HepG2 (cell line): ENCODE measurements at regions not wholly inside any gene's neighbourhood (a gene's known extent, or its start where the extent isn't known, plus 50 kb on each side); places are given as distances from the start of the nearest gene placed in this dataset.

Experiments
- ATAC-seq: fragments of 200-7000 bp; cut with Tn5 transposase; 3 replicates; pipeline ENCODE4 v1.9.1; 2020; ENCODE audit warnings: mild to moderate bottlenecking, moderate library complexity
- BruUV-seq: library from RNA; stranded (reverse); fragments of 400-500 nt; replicated peaks from 2 replicates; lab custom pipeline; 2021; lab: Mats Ljungman, UMichigan
- CTCF ChIA-PET: fragments of 300-600 bp; formaldehyde crosslinking; extraction: SDS; loops from one replicate; lab custom pipeline; 2021; ENCODE audit warnings: low total read pairs, inconsistent platforms, low intra/inter-chr PET ratio; lab: Yijun Ruan, JAX
- POLR2A ChIA-PET: fragments of 350-600 bp; sonication (Branson Sonifier 250); formaldehyde crosslinking; loops from one replicate; lab custom pipeline; 2020; ENCODE audit warnings: antibody characterized with exemption, inconsistent platforms; lab: Yijun Ruan, JAX
- DNase-seq: peaks from one replicate; pipeline ENCODE4 v3.0.0-alpha.2; 2015; ENCODE audit warnings: low spot score
- FAIRE-seq: peaks from 3 replicates; lab custom pipeline; 2011; peaks lifted over from hg19 to GRCh38; lab: Jason Lieb, UNC
- H2AFZ ChIP-seq: one replicate; pipeline ENCODE4 v1.6.1; 2011; ENCODE audit warnings: low read length, inconsistent platforms
- H3K27ac ChIP-seq: fragments of 300-600 bp; 3 replicates; pipeline ENCODE4 v1.8.0; 2011; ENCODE audit warnings: mixed run types, mild to moderate bottlenecking, mixed read lengths, low read length, inconsistent platforms; ENCODE audit not compliant: insufficient read depth; ENCODE audit errors: extremely low read length
- H3K27me3 ChIP-seq, 2 experiments: fragments of 200-600 bp in 1 of 2; 2 replicates in 1 of 2; 3 replicates in 1 of 2; pipeline versions ENCODE4 v1.6.0 to v1.8.0; 2011; ENCODE audit warnings: low read length in 2 of 2, mild to moderate bottlenecking in 2 of 2, moderate library complexity in 2 of 2, inconsistent platforms in 1 of 2; ENCODE audit not compliant: insufficient read depth in 2 of 2, control insufficient read depth in 1 of 2
- H3K36me3 ChIP-seq, 2 experiments: fragments of 200-600 bp in 1 of 2; replicated peaks in 1 of 2; 2 replicates in 1 of 2; 3 replicates in 1 of 2; pipeline versions ENCODE4 v1.5.1 to v1.8.0; 2011; ENCODE audit warnings: low read length in 2 of 2, inconsistent platforms in 1 of 2; ENCODE audit not compliant: insufficient read depth in 2 of 2, control insufficient read depth in 1 of 2
- H3K4me1 ChIP-seq: 2 replicates; pipeline ENCODE4 v1.5.1; 2012; ENCODE audit warnings: low read length, inconsistent platforms; ENCODE audit not compliant: insufficient read depth
- H3K4me2 ChIP-seq: 2 replicates; pipeline ENCODE4 v1.6.0; 2011; ENCODE audit warnings: low read depth, low read length, inconsistent platforms
- H3K4me3 ChIP-seq, 3 experiments: fragments of 200-600 bp in 1 of 3; sonication (generic), shearing (Covaris generic) in 1 of 3; replicated peaks in 1 of 3; 2 replicates each; pipeline ENCODE4 v1.5.1; 2011 to 2016; ENCODE audit warnings: low read length in 3 of 3, inconsistent platforms in 2 of 3, low read depth in 2 of 3, mild to moderate bottlenecking in 2 of 3, control low read depth in 1 of 3, mixed read lengths in 1 of 3; ENCODE audit not compliant: insufficient read depth in 1 of 3
- H3K79me2 ChIP-seq: one replicate; pipeline ENCODE4 v1.6.1; 2011; ENCODE audit warnings: low read length, inconsistent platforms; ENCODE audit not compliant: insufficient read depth
- H3K9ac ChIP-seq: 2 replicates; pipeline ENCODE4 v1.6.0; 2011; ENCODE audit warnings: mild to moderate bottlenecking, low read depth, low read length, inconsistent platforms; ENCODE audit not compliant: insufficient read depth
- H3K9me3 ChIP-seq: 2 replicates; pipeline ENCODE4 v1.5.1; 2012; ENCODE audit warnings: mild to moderate bottlenecking, low read length
- H4K20me1 ChIP-seq: 2 replicates; pipeline ENCODE4 v1.6.0; 2011; ENCODE audit warnings: inconsistent platforms, mild to moderate bottlenecking, low read length, moderate library complexity; ENCODE audit not compliant: insufficient read depth
- AKNA ChIP-seq: sonication (generic); formaldehyde crosslinking; IDR thresholded peaks from 2 replicates; pipeline ENCODE4 v1.4.0; 2020; ENCODE audit warnings: missing genetic modification reagents, borderline replicate concordance
- E2F5 ChIP-seq: sonication (generic); formaldehyde crosslinking; conservative IDR thresholded peaks from 2 replicates; pipeline ENCODE4 v1.4.0; 2020; ENCODE audit warnings: missing genetic modification reagents
- MTA3 ChIP-seq: sonication (generic); formaldehyde crosslinking; IDR thresholded peaks from 2 replicates; pipeline ENCODE4 v1.4.0; 2020; ENCODE audit warnings: missing genetic modification reagents
- NBN ChIP-seq: fragments of 450-650 bp; conservative IDR thresholded peaks from 2 replicates; pipeline ENCODE4 v1.6.1; 2017
- SP1 ChIP-seq, 2 experiments: fragments of 450-650 bp in 1 of 2; sonication (generic) in 1 of 2; formaldehyde crosslinking in 1 of 2; IDR thresholded peaks; 2 replicates each; pipeline versions ENCODE4 v1.4.0 to v1.6.1; 2016 to 2020; ENCODE audit warnings: missing genetic modification reagents in 1 of 2
- TBX2 ChIP-seq: sonication (generic); formaldehyde crosslinking; IDR thresholded peaks from 2 replicates; pipeline ENCODE4 v1.5.0; 2020; ENCODE audit warnings: missing genetic modification reagents, mild to moderate bottlenecking, borderline replicate concordance
- U2AF1 ChIP-seq: fragments of 200-400 bp; formaldehyde crosslinking; optimal IDR thresholded peaks from 2 replicates; pipeline ENCODE3; 2017; ENCODE audit warnings: mild to moderate bottlenecking, low read depth, low read length
- ZBTB1 ChIP-seq: sonication (generic); formaldehyde crosslinking; IDR thresholded peaks from 2 replicates; pipeline ENCODE4 v1.4.0; 2020; ENCODE audit warnings: missing genetic modification reagents, borderline replicate concordance
- ZNF10 ChIP-seq: sonication (generic); formaldehyde crosslinking; IDR thresholded peaks from 2 replicates; pipeline ENCODE4 v1.4.0; 2020; ENCODE audit warnings: mild to moderate bottlenecking, low read depth, missing genetic modification reagents, borderline replicate concordance
- ZNF569 ChIP-seq: sonication (generic); formaldehyde crosslinking; IDR thresholded peaks from 2 replicates; pipeline ENCODE4 v1.5.0; 2020; ENCODE audit warnings: mild to moderate bottlenecking, missing genetic modification reagents, moderate library complexity, borderline replicate concordance
- ZNF598 ChIP-seq: sonication (generic); formaldehyde crosslinking; IDR thresholded peaks from 2 replicates; pipeline ENCODE4 v1.5.1; 2020; ENCODE audit warnings: mild to moderate bottlenecking, missing genetic modification reagents, borderline replicate concordance
- ZNF766 ChIP-seq: sonication (generic); formaldehyde crosslinking; IDR thresholded peaks from 2 replicates; pipeline ENCODE4 v1.5.0; 2020; ENCODE audit warnings: missing genetic modification reagents, borderline replicate concordance
- ZSCAN31 ChIP-seq: sonication (generic); formaldehyde crosslinking; IDR thresholded peaks from 2 replicates; pipeline ENCODE4 v1.5.0; 2020; ENCODE audit warnings: low read depth, mild to moderate bottlenecking, missing genetic modification reagents
- WGBS: methylation state at CpG from one replicate; pipeline ENCODE4 v1.1.6; 2017; ENCODE audit warnings: low lambda C conversion rate; 5-methylcytosine and 5-hydroxymethylcytosine counted together
- in situ Hi-C: cut with HindIII; loops from 2 replicates; pipeline ENCODE4 v1.10.0; 2017; ENCODE audit warnings: low pct_unique_long_range_greater_than_20kb; ENCODE audit not compliant: extremely low pct_ligation_motif_present
- intact Hi-C: fragments of 100-400 bp; cut with micrococcal nuclease; formaldehyde crosslinking; loops from one replicate; pipeline ENCODE4 v1.10.0; 2022; ENCODE audit not compliant: unreplicated experiment
- TF ChIP-seq, protein P1 (sequence below): sonication (generic); formaldehyde crosslinking; IDR thresholded peaks from 2 replicates; pipeline ENCODE4 v1.5.1; 2020; ENCODE audit warnings: mild to moderate bottlenecking, missing genetic modification reagents

- TF ChIP-seq, protein P1, sequence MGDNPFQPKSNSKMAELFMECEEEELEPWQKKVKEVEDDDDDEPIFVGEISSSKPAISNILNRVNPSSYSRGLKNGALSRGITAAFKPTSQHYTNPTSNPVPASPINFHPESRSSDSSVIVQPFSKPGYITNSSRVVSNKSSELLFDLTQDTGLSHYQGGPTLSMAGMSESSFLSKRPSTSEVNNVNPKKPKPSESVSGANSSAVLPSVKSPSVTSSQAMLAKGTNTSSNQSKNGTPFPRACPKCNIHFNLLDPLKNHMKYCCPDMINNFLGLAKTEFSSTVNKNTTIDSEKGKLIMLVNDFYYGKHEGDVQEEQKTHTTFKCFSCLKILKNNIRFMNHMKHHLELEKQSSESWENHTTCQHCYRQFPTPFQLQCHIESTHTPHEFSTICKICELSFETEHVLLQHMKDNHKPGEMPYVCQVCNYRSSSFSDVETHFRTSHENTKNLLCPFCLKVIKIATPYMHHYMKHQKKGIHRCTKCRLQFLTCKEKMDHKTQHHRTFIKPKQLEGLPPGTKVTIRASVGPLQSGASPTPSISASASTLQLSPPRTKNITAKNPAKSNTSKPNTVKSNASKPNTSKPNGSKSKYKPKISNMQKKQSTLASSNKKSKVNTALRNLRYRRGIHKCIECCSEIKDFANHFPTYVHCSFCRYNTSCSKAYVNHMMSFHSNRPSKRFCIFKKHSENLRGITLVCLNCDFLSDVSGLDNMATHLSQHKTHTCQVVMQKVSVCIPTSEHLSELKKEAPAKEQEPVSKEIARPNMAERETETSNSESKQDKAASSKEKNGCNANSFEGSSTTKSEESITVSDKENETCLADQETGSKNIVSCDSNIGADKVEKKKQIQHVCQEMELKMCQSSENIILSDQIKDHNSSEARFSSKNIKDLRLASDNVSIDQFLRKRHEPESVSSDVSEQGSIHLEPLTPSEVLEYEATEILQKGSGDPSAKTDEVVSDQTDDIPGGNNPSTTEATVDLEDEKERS (CRISPR knock-in tag), result no peak
- TF ChIP-seq ZNF10 (CRISPR knock-in tag) (no peak), AKNA (CRISPR knock-in tag) (no peak), SP1 (IDR thresholded peaks at IDR 0.05) (no peak), SP1 (CRISPR knock-in tag; IDR thresholded peaks at IDR 0.05) (no peak)
Measured at GRCh38 chr21:20151741-20152140, 846.5 kb upstream of the NCAM2 start (continued).

DNA sequence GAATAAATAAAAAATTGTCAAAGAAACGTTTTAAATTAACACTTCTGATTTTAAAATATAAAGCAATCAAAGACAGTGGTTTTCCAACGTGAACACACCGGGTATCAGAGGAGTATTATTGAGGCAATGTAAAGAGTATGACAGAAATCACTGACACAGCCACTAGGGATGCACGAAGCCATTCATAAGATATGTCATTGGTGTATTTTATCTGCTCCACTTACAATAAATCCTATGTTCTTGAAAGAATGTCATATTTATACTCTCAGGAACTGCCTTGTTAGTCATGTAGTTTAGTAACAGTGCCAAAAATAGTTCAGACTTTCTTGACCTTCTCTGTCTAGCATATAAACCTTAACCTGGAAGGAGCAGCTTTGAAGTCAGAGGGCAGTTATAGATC, 835.0 kb upstream of the NCAM2 start:
- WGBS, result 1% methylated on average over 4 of the region's 4 CpGs

More for the DNA sequence above, 835.0 kb upstream of the NCAM2 start:
- Histone ChIP-seq H3K4me3 (no peak overlapping the region), H3K4me1 (no peaks in the 10 kb centered on the region), H3K36me3 (no peaks in the 10 kb centered on the region), H3K27ac (no peak overlapping the region), H3K9ac (no peak overlapping the region), H2AFZ (no peak overlapping the region), H3K9me3 (peaks cover 65% of the 10 kb centered on the region), H3K27me3 (no peaks in the 10 kb centered on the region), H4K20me1 (no peaks in the 10 kb centered on the region), H3K79me2 (no peaks in the 10 kb centered on the region), H3K4me2 (no peak overlapping the region)
- ChIA-PET CTCF (no interaction called here), POLR2A (no interaction called here)
- DNase-seq, result no peak
- in situ Hi-C loops, result no loop called here
- TF ChIP-seq NBN, result no peak
- no peak for TF ChIP-seq U2AF1
- no peak for TF ChIP-seq ZNF766 (CRISPR knock-in tag)
- no peak for TF ChIP-seq MTA3 (CRISPR knock-in tag)
- TF ChIP-seq ZNF598 (CRISPR knock-in tag), result no peak
- TF ChIP-seq TBX2 (CRISPR knock-in tag), result no peak
- no peak for TF ChIP-seq ZSCAN31
- no peak for TF ChIP-seq ZBTB1 (CRISPR knock-in tag)
- TF ChIP-seq E2F5 (CRISPR knock-in tag), result no peak
- TF ChIP-seq ZNF569 (CRISPR knock-in tag), result no peak
- no TSS peak for BruUV-seq
- no peak for ATAC-seq
- intact Hi-C loops, result no loop called here
- no peak for FAIRE-seq
